NCI-H82 treated with DMSO at 0.1 percent for 48 hours (cell line): ENCODE measurements at regions not wholly inside any gene's neighbourhood (a gene's known extent, or its start where the extent isn't known, plus 50 kb on each side); places are given as distances from the start of the nearest gene placed in this dataset.
A peak's percentile ranks its signal among the peaks of the same experiment; 100 is the strongest.

Source experiments
- DNase-seq: peaks from one replicate; lab custom pipeline; 2025; ENCODE audit not compliant: unreplicated experiment; lab: John Stamatoyannopoulos, UW

GRCh38 chr11:87438416-87438815 is 400.7 kb downstream of the TMEM135 start:
- DNase-seq: no peak

- DNase-seq: no peak
These were observed 400.1 kb downstream of the TMEM135 start for GRCh38 chr11:87437844-87438223.

GRCh38 chr11:87437133-87437843 is 399.6 kb downstream of the TMEM135 start:
- no peak for DNase-seq

- DNase-seq: no peak
These were observed 394.3 kb downstream of the TMEM135 start for GRCh38 chr11:87432022-87432421.

GRCh38 chr11:87431392-87431791 is 393.7 kb downstream of the TMEM135 start:
- DNase-seq: no peak

- DNase-seq: no peak
These were observed 393.1 kb downstream of the TMEM135 start for GRCh38 chr11:87430821-87431220.

GRCh38 chr11:87429996-87430395 is 392.3 kb downstream of the TMEM135 start:
- no peak for DNase-seq

GRCh38 chr11:87428266-87428665 is 390.5 kb downstream of the TMEM135 start:
- no peak for DNase-seq

- no peak for DNase-seq
These were observed 388.2 kb downstream of the TMEM135 start for GRCh38 chr11:87425943-87426342.

GRCh38 chr11:87425391-87425790 is 387.7 kb downstream of the TMEM135 start:
- no peak for DNase-seq

GRCh38 chr11:87423161-87423560 is 385.4 kb downstream of the TMEM135 start:
- peak; percentile 63 for DNase-seq

- DNase-seq: no peak
These were observed 384.8 kb downstream of the TMEM135 start for GRCh38 chr11:87422566-87422965.

GRCh38 chr11:87421422-87421821 is 383.7 kb downstream of the TMEM135 start:
- DNase-seq: peak; percentile 77

GRCh38 chr11:87417951-87418350 is 380.2 kb downstream of the TMEM135 start:
- DNase-seq: peak; percentile 96

- no peak for DNase-seq
These were observed 368.1 kb downstream of the TMEM135 start for GRCh38 chr11:87405843-87406242.

GRCh38 chr11:87405356-87405755 is 367.6 kb downstream of the TMEM135 start:
- no peak for DNase-seq

- DNase-seq: no peak
These were observed 363.9 kb downstream of the TMEM135 start for GRCh38 chr11:87401653-87402052.

GRCh38 chr11:87399341-87399740 is 361.6 kb downstream of the TMEM135 start:
- no peak for DNase-seq

- no peak for DNase-seq
These were observed 361.2 kb downstream of the TMEM135 start for GRCh38 chr11:87398931-87399330.

- DNase-seq: no peak
These were observed 359.5 kb downstream of the TMEM135 start for GRCh38 chr11:87397011-87397865.

- DNase-seq: no peak
These were observed 357.2 kb downstream of the TMEM135 start for GRCh38 chr11:87394924-87395323.

- DNase-seq: no peak
These were observed 354.9 kb downstream of the TMEM135 start for GRCh38 chr11:87392665-87393064.
